NCI-H345 (cell line): ENCODE measurements at regions not wholly inside any gene's neighbourhood (a gene's known extent, or its start where the extent isn't known, plus 50 kb on each side); places are given as distances from the start of the nearest gene placed in this dataset.
"Not testable (repeated sequence)": the region's sequence is repeated elsewhere in the genome, so short reads cannot be mapped to it uniquely, and the experiment has no call there.

ENCODE experiments used
- DNase-seq: peaks from one replicate; lab custom pipeline; 2025; lab: John Stamatoyannopoulos, UW

DNA sequence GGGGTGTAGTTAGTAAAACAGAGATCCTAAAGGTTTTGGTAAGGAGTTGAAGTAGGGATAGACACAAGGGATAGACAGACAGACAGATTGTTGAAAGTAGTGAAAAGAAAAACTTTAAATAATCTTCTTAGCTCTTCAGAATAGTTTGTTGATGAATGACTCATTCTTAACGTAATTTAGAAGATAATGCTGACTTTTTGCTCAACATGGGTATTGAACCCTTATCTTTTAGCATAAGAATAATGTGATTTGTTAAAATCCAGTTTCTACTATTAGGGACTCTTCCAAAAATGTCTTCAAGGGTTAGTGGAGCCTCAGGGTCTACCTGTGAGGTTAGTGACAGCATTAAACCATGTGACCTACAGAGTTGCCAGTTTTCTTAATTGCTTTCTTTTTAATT, 411.2 kb downstream of the ETV1 start:
- DNase-seq = no peak

GRCh38 chr7:13581097-13581496, 408.4 kb downstream of the ETV1 start:
- no peak for DNase-seq

DNA sequence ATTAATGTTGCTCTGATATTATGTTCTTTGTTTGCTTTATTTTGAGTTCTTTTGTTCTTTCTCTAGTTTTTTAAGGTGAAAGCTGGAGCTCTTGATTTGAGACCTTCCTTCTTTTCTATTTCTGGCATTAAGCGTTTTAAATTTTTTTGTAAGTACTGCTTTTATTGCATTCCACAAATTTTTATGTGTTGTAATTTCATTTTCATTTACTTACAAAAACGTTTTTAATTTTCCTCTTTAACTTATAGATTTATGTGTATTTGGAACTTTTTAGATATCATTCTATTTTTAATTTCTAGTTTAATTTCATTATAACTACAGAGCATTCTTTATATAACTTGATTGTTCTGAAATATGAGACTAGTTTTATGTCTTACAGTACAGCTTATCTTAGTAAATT, 395.6 kb downstream of the ETV1 start:
- DNase-seq = no peak

DNA sequence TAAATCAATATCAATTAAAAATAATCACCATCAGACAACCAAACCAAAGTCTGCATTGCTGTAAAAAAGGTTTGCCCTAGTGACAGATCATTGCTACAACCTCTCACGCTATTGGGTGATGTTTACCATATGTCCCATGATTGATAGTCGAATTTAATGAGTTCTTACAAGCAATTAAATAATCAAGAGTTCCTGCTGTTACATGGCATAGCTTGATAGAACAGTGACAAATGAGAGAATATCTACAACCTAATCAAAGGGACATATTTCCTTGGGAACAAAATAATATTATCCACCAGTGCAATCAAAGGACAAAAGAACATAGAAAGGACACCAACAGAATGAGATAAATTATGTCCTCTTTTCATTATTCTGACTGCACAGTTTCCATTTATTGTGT, 387.4 kb downstream of the ETV1 start:
- no peak for DNase-seq

DNA sequence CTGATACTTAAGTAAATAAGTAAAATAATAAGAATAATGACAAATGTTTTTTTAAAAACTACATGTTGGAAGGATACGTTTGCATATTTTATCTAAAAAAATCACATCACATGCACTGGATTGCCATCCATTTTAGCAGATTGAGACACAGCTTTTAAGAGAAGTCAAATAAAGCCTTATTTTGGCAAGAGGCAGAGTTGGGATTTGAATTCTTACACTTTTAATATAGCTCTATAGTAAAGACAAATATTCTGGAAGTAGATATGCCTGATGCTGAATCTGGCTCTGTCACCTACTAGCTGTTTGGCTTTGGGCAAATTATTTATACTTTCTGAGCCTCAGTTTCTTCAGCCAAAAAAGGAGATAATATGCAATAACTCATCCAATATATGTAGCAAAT, 386.4 kb downstream of the ETV1 start:
- no peak for DNase-seq

DNA sequence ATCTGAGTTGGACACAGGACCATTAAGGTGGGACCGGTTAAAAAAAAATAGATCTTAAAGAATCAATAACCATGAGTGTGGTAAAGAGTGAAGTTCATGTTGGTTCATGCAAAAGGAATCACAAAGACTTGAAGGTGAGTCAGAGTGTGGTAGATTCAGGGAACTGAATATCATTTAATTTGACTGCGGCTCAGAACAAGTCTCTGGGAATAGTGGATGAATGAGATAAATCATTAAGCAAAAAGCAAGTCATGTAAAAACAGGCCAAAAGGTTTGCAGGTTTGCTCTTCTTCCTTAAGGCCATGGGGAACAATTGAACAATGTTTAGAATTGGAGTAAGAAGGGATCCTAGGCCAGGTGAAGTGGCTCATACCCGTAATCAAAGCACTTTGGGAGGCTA, 385.8 kb downstream of the ETV1 start:
- DNase-seq = no peak

DNA sequence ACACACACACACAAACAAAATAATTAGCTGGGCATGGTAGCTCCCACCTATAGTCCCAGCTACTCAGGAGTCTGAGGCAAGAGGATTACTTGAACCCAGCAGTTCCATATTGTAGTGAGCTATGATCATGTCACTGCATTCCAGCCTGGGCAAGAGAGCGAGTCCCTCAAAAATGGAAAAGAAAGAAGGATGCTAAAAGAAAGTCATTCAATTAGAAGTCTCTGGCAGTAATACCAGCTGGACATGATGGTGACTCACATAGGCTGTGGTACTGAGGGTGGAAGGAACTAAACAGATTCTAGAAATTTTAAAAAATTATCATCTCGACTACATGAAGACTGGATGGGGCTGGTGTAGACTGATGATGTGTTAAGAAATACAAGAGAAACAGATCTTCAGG, 385.3 kb downstream of the ETV1 start:
- no peak for DNase-seq

- no peak for DNase-seq
Measured at GRCh38 chr7:13610372-13610771, 379.1 kb downstream of the ETV1 start.

DNA sequence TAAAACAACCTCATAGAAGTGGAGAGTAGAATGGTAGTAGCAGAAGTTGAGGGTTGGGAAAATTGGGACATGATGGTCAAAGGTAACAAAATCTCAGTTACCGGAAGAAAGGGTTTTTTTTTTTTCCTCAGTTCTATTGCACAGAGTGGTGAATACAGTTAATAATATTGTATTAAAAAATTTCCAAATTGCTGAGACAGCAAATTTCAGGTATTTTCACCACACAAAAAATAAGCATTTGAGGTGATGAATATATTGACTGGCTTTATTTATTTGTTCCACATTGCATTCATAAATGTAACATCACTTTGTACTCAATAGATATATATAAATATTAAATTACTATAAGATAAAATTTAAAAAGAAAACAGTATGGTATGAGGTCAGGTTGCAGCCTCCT, 373.8 kb downstream of the ETV1 start:
- DNase-seq = no peak

DNA sequence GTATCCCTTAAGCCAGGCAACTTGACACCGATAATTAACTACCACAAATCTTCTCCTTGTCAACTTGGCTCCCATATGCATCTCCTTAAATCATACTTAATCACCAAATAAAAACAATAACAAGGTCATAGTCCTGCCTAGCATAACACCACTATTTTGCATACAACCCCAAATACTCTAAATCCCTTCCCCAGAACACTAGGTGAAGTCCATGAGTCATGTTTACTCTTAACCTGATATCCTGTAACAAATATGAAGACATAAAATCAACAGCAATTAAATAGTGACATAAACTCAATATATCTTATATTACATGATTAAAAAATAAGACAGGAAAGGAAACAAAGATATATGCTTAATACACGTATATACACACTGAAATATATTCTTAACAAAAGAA, 362.0 kb downstream of the ETV1 start:
- no peak for DNase-seq

DNA sequence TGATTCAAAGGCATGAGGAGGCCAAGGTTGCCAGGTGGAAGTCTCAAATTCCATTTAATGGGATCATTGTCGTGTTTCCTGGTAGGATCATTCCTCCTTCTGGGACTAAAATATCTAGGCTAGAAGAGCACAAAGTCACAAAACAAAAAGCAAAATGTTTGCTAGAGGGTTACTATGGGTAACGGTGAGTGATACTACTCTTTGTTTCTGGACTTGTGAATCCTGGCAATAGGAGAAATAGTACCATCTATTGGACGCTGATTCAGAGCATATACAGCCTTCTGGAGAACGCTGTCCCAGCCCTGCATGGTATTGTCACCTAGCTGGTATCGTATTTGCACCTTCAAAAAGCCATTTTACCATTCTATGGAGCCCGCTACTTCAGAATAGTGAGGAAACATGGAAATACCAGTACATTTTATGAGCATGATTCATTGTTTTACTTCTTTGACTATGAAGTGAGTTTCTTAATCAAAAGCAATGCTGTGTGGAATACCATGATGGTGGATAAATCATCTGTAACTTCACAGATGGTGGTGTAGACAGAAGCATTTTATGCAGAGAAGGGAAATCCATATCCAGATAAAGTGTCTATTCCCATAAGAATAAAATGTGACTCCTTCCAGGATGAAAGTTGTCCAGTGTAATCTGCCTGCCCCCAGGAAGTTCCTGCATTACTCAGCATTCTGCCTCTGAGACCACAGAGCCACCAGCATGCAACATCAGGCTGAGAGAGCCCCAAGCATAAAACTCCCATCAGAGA, 361.0 kb downstream of the ETV1 start:
- DNase-seq = no peak

GRCh38 chr7:13631207-13632049, 358.0 kb downstream of the ETV1 start:
- DNase-seq = not testable (repeated sequence)

DNA sequence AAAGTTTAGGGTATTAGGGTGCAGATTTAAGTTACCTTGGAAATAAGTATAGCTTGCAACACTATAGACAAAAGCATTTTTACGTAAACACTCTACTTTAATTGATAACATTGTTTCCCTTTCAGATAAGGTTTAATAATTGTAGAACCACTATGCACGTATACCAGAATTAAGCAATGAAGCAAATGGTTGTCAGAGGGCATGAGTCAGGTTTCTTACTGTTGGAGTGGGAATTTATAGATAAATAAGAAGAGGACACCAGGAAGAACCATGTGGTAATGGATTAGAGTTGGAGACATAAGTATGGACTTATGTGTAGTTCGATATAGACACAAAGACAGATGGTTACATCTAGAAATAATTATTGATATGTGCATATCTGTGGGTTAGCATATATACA, 355.6 kb downstream of the ETV1 start:
- DNase-seq = no peak

- DNase-seq = peak; percentile 97
Measured at GRCh38 chr7:13639396-13639795, 350.1 kb downstream of the ETV1 start.

DNA sequence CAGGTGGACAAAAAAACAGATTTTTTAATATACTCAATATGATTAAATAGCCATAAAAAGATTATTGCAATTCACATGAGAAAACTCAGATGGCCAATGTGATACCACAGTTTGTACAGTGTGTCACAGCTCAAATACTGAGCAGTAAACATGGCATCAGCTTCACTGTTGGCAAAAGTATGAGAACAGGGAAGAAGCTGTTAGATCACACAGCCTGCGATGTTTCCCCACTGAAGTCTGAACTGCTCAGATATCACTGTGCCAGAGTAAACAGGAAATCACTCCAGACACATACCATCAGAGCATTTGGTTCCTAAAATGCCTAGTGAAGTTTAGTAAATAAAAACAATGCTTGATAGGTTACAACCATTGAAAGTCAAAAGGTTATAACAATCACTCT, 347.8 kb downstream of the ETV1 start:
- DNase-seq = peak; percentile 13

GRCh38 chr7:13651167-13651566, 338.3 kb downstream of the ETV1 start:
- no peak for DNase-seq

DNA sequence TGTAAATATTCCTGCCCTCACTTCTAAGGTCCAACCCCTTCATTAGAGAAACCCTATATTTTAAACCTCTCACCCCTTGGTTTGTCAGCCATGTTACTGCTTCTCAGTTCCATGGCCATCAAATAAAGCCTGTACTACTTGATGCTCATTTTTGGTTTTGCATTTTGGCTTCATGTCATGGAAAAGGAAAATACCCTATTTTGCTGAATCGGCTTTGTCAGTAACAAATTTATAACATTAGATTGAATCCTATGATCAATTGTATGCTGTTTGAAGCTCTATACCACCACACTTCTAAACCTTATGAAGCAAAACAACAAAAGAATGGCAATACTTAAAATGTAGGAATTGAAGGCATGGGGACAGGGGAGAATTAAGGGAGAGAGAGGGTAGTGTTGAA, 333.1 kb downstream of the ETV1 start:
- no peak for DNase-seq

- DNase-seq = no peak
Measured at GRCh38 chr7:13673290-13673689, 316.2 kb downstream of the ETV1 start.

GRCh38 chr7:13682626-13683025, 306.8 kb downstream of the ETV1 start:
- no peak for DNase-seq

GRCh38 chr7:13687500-13687899, 302.0 kb downstream of the ETV1 start:
- no peak for DNase-seq

GRCh38 chr7:13692548-13692947, 296.9 kb downstream of the ETV1 start:
- DNase-seq = no peak

- no peak for DNase-seq
Measured at GRCh38 chr7:13702251-13702650, 287.2 kb downstream of the ETV1 start.

GRCh38 chr7:13708670-13709069, 280.8 kb downstream of the ETV1 start:
- DNase-seq = no peak

DNA sequence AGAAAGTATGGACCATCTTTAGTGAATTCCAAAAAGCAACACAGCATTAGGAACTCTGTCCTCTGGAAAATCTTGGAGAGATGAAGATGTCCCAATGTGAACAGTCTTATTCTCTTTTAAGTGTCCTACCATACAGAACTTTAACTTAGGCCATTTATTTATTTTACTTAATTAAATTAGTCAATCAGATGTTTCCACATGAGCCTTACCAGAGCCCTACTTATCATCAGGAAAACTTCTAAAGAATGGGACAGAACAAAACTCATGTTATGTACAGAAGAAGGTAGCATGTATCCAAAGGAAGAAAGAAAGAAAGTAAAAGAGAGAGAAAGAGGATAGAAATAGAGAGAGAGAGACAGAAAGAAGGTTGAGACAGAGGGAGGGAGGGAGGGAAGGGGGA, 276.4 kb downstream of the ETV1 start:
- DNase-seq = no peak
